GM12878 (cell line): ENCODE measurements at regions not wholly inside any gene's neighbourhood (a gene's known extent, or its start where the extent isn't known, plus 50 kb on each side); places are given as distances from the start of the nearest gene placed in this dataset.

Experiments
- ATAC-seq: fragments of 200-7000 bp; cut with Tn5 transposase; 3 replicates; pipeline ENCODE4 v1.9.1; 2020; ENCODE audit warnings: mild to moderate bottlenecking, moderate library complexity
- BruUV-seq: library from RNA; stranded (reverse); fragments of 400-500 nt; replicated peaks from 2 replicates; lab custom pipeline; 2021; lab: Mats Ljungman, UMichigan
- CTCF ChIA-PET: fragments of 300-600 bp; sonication (Branson Sonifier 250); formaldehyde crosslinking; extraction: SDS; loops from one replicate; lab custom pipeline; 2021; ENCODE audit warnings: inconsistent platforms; lab: Yijun Ruan, JAX
- POLR2A ChIA-PET: fragments of 350-600 bp; formaldehyde crosslinking; extraction: SDS; loops from one replicate; lab custom pipeline; 2021; ENCODE audit warnings: inconsistent platforms; lab: Charles Lee
- RAD21 ChIA-PET: fragments of 300-600 bp; sonication (Branson Sonifier 250); formaldehyde crosslinking; loops from one replicate; lab custom pipeline; 2023; ENCODE audit warnings: antibody characterized with exemption; ENCODE audit not compliant: unreplicated experiment; lab: Charles Lee
- SMC1A ChIA-PET: fragments of 300-600 bp; sonication (Branson Sonifier 250); formaldehyde crosslinking; loops from one replicate; lab custom pipeline; 2023; ENCODE audit not compliant: unreplicated experiment, uncharacterized antibody; lab: Charles Lee
- DNase-seq: peaks from one replicate; pipeline ENCODE4 v3.0.0-alpha.2; 2011; ENCODE audit warnings: low read depth, low spot score
- FAIRE-seq: peaks from 3 replicates; lab custom pipeline; 2011; peaks lifted over from hg19 to GRCh38; lab: Jason Lieb, UNC
- H2AFZ ChIP-seq: 2 replicates; pipeline ENCODE4 v1.6.0; 2011; ENCODE audit warnings: low read depth, low read length, control low read depth; ENCODE audit not compliant: control insufficient read depth
- H3K27ac ChIP-seq: 2 replicates; pipeline ENCODE4 v1.5.1; 2011; ENCODE audit warnings: control low read depth; ENCODE audit not compliant: control insufficient read depth, insufficient read depth
- H3K27me3 ChIP-seq, 2 experiments: replicated peaks in 1 of 2; 2 replicates each; pipeline versions ENCODE4 v1.6.0 to v1.6.1; 2011; ENCODE audit warnings: low read length in 1 of 2; ENCODE audit not compliant: control insufficient read depth in 2 of 2, insufficient read depth in 2 of 2
- H3K36me3 ChIP-seq, 2 experiments: 2 replicates each; pipeline ENCODE4 v1.5.1; 2011; ENCODE audit warnings: low read length in 1 of 2; ENCODE audit not compliant: control insufficient read depth in 2 of 2, insufficient read depth in 2 of 2
- H3K4me1 ChIP-seq: 2 replicates; pipeline ENCODE4 v1.6.1; 2011; ENCODE audit warnings: mild to moderate bottlenecking, low read length, moderate library complexity, mixed read lengths; ENCODE audit not compliant: control insufficient read depth, insufficient read depth
- H3K4me2 ChIP-seq: 2 replicates; pipeline ENCODE4 v1.6.0; 2011; ENCODE audit warnings: control low read depth; ENCODE audit not compliant: control insufficient read depth, insufficient read depth
- H3K4me3 ChIP-seq: fragments of 200-600 bp; sonication (generic); 2 replicates; pipeline ENCODE4 v1.5.1; 2016
- H3K79me2 ChIP-seq: 2 replicates; pipeline ENCODE4 v1.6.0; 2011; ENCODE audit warnings: low read length; ENCODE audit not compliant: control insufficient read depth, insufficient read depth
- H3K9ac ChIP-seq: 2 replicates; pipeline ENCODE4 v1.8.0; 2011; ENCODE audit warnings: low read length, control low read depth, mixed read lengths; ENCODE audit not compliant: control insufficient read depth, insufficient read depth
- H3K9me3 ChIP-seq: replicated peaks from 3 replicates; pipeline ENCODE4 v1.5.1; 2011; ENCODE audit warnings: mild to moderate bottlenecking, low read length; ENCODE audit not compliant: control insufficient read depth, insufficient read depth
- H4K20me1 ChIP-seq: 2 replicates; pipeline ENCODE4 v1.6.0; 2011; ENCODE audit not compliant: control insufficient read depth, insufficient read depth
- CREM ChIP-seq: IDR thresholded peaks from 2 replicates; pipeline ENCODE4 v1.6.1; 2014; ENCODE audit warnings: antibody characterized with exemption, low read depth
- HDAC6 ChIP-seq: fragments of 200-600 bp; sonication (generic); IDR thresholded peaks from one replicate; pipeline ENCODE4 v1.8.0; 2017; ENCODE audit warnings: antibody characterized with exemption; ENCODE audit not compliant: unreplicated experiment
- KDM1A ChIP-seq: fragments of 200-600 bp; sonication (generic); IDR thresholded peaks from 2 replicates; pipeline ENCODE4 v1.6.1; 2016; ENCODE audit warnings: borderline replicate concordance
- NFIC ChIP-seq: IDR thresholded peaks from 2 replicates; pipeline ENCODE4 v1.6.1; 2012; ENCODE audit warnings: low read depth, mild to moderate bottlenecking, inconsistent platforms, low read length, moderate library complexity
- SMC3 ChIP-seq: IDR thresholded peaks from 2 replicates; pipeline ENCODE4 v1.6.1; 2011; ENCODE audit warnings: low read length, improper control_type of control experiment, borderline replicate concordance
- SP1 ChIP-seq: IDR thresholded peaks from one replicate; pipeline ENCODE4 v1.6.1; 2011; ENCODE audit warnings: low read depth, low read length
- SUPT20H ChIP-seq: IDR thresholded peaks from 2 replicates; pipeline ENCODE4 v1.6.1; 2011; ENCODE audit warnings: low read depth, mild to moderate bottlenecking, low read length, moderate library complexity, borderline replicate concordance; ENCODE audit not compliant: control insufficient read depth
- TCF3 ChIP-seq: IDR thresholded peaks from 2 replicates; pipeline ENCODE4 v1.6.1; 2012; ENCODE audit warnings: low read depth, mild to moderate bottlenecking, low read length, borderline replicate concordance; ENCODE audit not compliant: insufficient read depth
- ZNF274 ChIP-seq: IDR thresholded peaks from one replicate; pipeline ENCODE4 v1.8.0; 2011; ENCODE audit not compliant: insufficient read length, insufficient read depth
- WGBS: methylation state at CpG from one replicate; pipeline ENCODE4 v1.1.6; 2016; ENCODE audit warnings: low lambda C conversion rate; ENCODE audit not compliant: insufficient replicate concordance, insufficient coverage; ENCODE audit errors: missing lambda C conversion rate; 5-methylcytosine and 5-hydroxymethylcytosine counted together
- in situ Hi-C: fragments of 300-500 bp; cut with MboI; formaldehyde crosslinking; loops from 9 replicates; pipeline ENCODE4 v1.14.3; 2018; ENCODE audit warnings: mixed read lengths
- intact Hi-C: fragments of 100-400 bp; cut with micrococcal nuclease; formaldehyde crosslinking; loops from one replicate; pipeline ENCODE4 v1.14.2; 2022; ENCODE audit not compliant: unreplicated experiment

- Histone ChIP-seq H3K36me3 (no peaks in the 10 kb centered on the region), H3K4me3 (no peak overlapping the region), H3K27me3 (no peaks in the 10 kb centered on the region), H3K9me3 (no peaks in the 10 kb centered on the region), H4K20me1 (no peaks in the 10 kb centered on the region), H3K4me2 (no peak overlapping the region), H3K27ac (no peak overlapping the region), H3K9ac (no peak overlapping the region), H3K79me2 (no peaks in the 10 kb centered on the region), H3K4me1 (0 out of 2 replicates have a peak, but pooled peaks cover 3% of the 10 kb centered on the region), H2AFZ (no peak overlapping the region)
- intact Hi-C loops = no loop called here
- TF ChIP-seq HDAC6 = no peak
- TF ChIP-seq SP1 = no peak
- no peak for TF ChIP-seq NFIC
- no peak for TF ChIP-seq ZNF274
- no peak for TF ChIP-seq TCF3
- no peak for TF ChIP-seq KDM1A
- TF ChIP-seq CREM = no peak
- no peak for TF ChIP-seq SMC3
- TF ChIP-seq SUPT20H = no peak
- DNase-seq = no peak
- SMC1A ChIA-PET = interaction anchor here (0.6 to 3.6 kb wide), 22 partner anchors 10 to 314 kb away, joined by 3 to 44 read pairs (median 4); no protein-coding TSS in a partner anchor
- in situ Hi-C loops = no loop called here
- BruUV-seq = no TSS peak
- RAD21 ChIA-PET = interaction anchor here (0.9 to 3.2 kb wide), 16 partner anchors 9 to 341 kb away, joined by 3 to 30 read pairs (median 4); no protein-coding TSS in a partner anchor
- WGBS = 25% methylated on average over 2 of the region's 2 CpGs
- ATAC-seq = no peak
- no peak for FAIRE-seq
- POLR2A ChIA-PET = interaction anchor here (0.5 to 3.4 kb wide), 7 partner anchors 10 to 309 kb away, joined by 3 to 14 read pairs (median 5); no protein-coding TSS in a partner anchor
- CTCF ChIA-PET = interaction anchor here (0.8 to 2.2 kb wide), 12 partner anchors 9 to 341 kb away, joined by 3 to 7 read pairs (median 3); no protein-coding TSS in a partner anchor
Observed at GRCh38 chr14:34181338-34181737, 230.5 kb upstream of the EGLN3 start.
